GM12878 (cell line): ENCODE measurements at regions not wholly inside any gene's neighbourhood (a gene's known extent, or its start where the extent isn't known, plus 50 kb on each side); places are given as distances from the start of the nearest gene placed in this dataset.

Experiments used
- ATAC-seq: fragments of 200-7000 bp; cut with Tn5 transposase; 3 replicates; pipeline ENCODE4 v1.9.1; 2020; ENCODE audit warnings: mild to moderate bottlenecking, moderate library complexity
- BruUV-seq: library from RNA; stranded (reverse); fragments of 400-500 nt; replicated peaks from 2 replicates; lab custom pipeline; 2021; lab: Mats Ljungman, UMichigan
- CTCF ChIA-PET: fragments of 300-600 bp; sonication (Branson Sonifier 250); formaldehyde crosslinking; extraction: SDS; loops from one replicate; lab custom pipeline; 2021; ENCODE audit warnings: inconsistent platforms; lab: Yijun Ruan, JAX
- POLR2A ChIA-PET: fragments of 350-600 bp; formaldehyde crosslinking; extraction: SDS; loops from one replicate; lab custom pipeline; 2021; ENCODE audit warnings: inconsistent platforms; lab: Charles Lee
- RAD21 ChIA-PET: fragments of 300-600 bp; sonication (Branson Sonifier 250); formaldehyde crosslinking; loops from one replicate; lab custom pipeline; 2023; ENCODE audit warnings: antibody characterized with exemption; ENCODE audit not compliant: unreplicated experiment; lab: Charles Lee
- SMC1A ChIA-PET: fragments of 300-600 bp; sonication (Branson Sonifier 250); formaldehyde crosslinking; loops from one replicate; lab custom pipeline; 2023; ENCODE audit not compliant: unreplicated experiment, uncharacterized antibody; lab: Charles Lee
- DNase-seq: peaks from one replicate; pipeline ENCODE4 v3.0.0-alpha.2; 2011; ENCODE audit warnings: low read depth, low spot score
- FAIRE-seq: peaks from 3 replicates; lab custom pipeline; 2011; peaks lifted over from hg19 to GRCh38; lab: Jason Lieb, UNC
- H2AFZ ChIP-seq: 2 replicates; pipeline ENCODE4 v1.6.0; 2011; ENCODE audit warnings: low read depth, low read length, control low read depth; ENCODE audit not compliant: control insufficient read depth
- H3K27ac ChIP-seq: 2 replicates; pipeline ENCODE4 v1.5.1; 2011; ENCODE audit warnings: control low read depth; ENCODE audit not compliant: control insufficient read depth, insufficient read depth
- H3K27me3 ChIP-seq, 2 experiments: replicated peaks in 1 of 2; 2 replicates each; pipeline versions ENCODE4 v1.6.0 to v1.6.1; 2011; ENCODE audit warnings: low read length in 1 of 2; ENCODE audit not compliant: control insufficient read depth in 2 of 2, insufficient read depth in 2 of 2
- H3K36me3 ChIP-seq, 2 experiments: 2 replicates each; pipeline ENCODE4 v1.5.1; 2011; ENCODE audit warnings: low read length in 1 of 2; ENCODE audit not compliant: control insufficient read depth in 2 of 2, insufficient read depth in 2 of 2
- H3K4me1 ChIP-seq: 2 replicates; pipeline ENCODE4 v1.6.1; 2011; ENCODE audit warnings: mild to moderate bottlenecking, low read length, moderate library complexity, mixed read lengths; ENCODE audit not compliant: control insufficient read depth, insufficient read depth
- H3K4me2 ChIP-seq: 2 replicates; pipeline ENCODE4 v1.6.0; 2011; ENCODE audit warnings: control low read depth; ENCODE audit not compliant: control insufficient read depth, insufficient read depth
- H3K4me3 ChIP-seq: fragments of 200-600 bp; sonication (generic); 2 replicates; pipeline ENCODE4 v1.5.1; 2016
- H3K79me2 ChIP-seq: 2 replicates; pipeline ENCODE4 v1.6.0; 2011; ENCODE audit warnings: low read length; ENCODE audit not compliant: control insufficient read depth, insufficient read depth
- H3K9ac ChIP-seq: 2 replicates; pipeline ENCODE4 v1.8.0; 2011; ENCODE audit warnings: low read length, control low read depth, mixed read lengths; ENCODE audit not compliant: control insufficient read depth, insufficient read depth
- H3K9me3 ChIP-seq: replicated peaks from 3 replicates; pipeline ENCODE4 v1.5.1; 2011; ENCODE audit warnings: mild to moderate bottlenecking, low read length; ENCODE audit not compliant: control insufficient read depth, insufficient read depth
- H4K20me1 ChIP-seq: 2 replicates; pipeline ENCODE4 v1.6.0; 2011; ENCODE audit not compliant: control insufficient read depth, insufficient read depth
- ATF2 ChIP-seq: IDR thresholded peaks from 2 replicates; pipeline ENCODE4 v1.6.1; 2012; ENCODE audit warnings: low read length, inconsistent platforms
- BMI1 ChIP-seq: fragments of 450-650 bp; IDR thresholded peaks from 2 replicates; pipeline ENCODE4 v1.6.1; 2016; ENCODE audit warnings: mild to moderate bottlenecking, moderate library complexity, borderline replicate concordance
- CEBPZ ChIP-seq: fragments of 150-350 bp; IDR thresholded peaks from 2 replicates; pipeline ENCODE4 v1.6.1; 2016; ENCODE audit warnings: low read depth, low read length
- CHD1 ChIP-seq: IDR thresholded peaks from 2 replicates; pipeline ENCODE4 v1.6.1; 2012; ENCODE audit warnings: low read depth, low read length, improper control_type of control experiment
- DPF2 ChIP-seq: fragments of 450-650 bp; IDR thresholded peaks from 2 replicates; pipeline ENCODE4 v1.6.1; 2017; ENCODE audit warnings: mild to moderate bottlenecking
- E4F1 ChIP-seq: fragments of 450-650 bp; IDR thresholded peaks from 2 replicates; pipeline ENCODE4 v1.6.1; 2018; ENCODE audit warnings: borderline replicate concordance, mild to moderate bottlenecking; ENCODE audit not compliant: partially characterized antibody
- ESRRA ChIP-seq: IDR thresholded peaks from 2 replicates; pipeline ENCODE4 v1.6.1; 2012; ENCODE audit warnings: mild to moderate bottlenecking, low read length, improper control_type of control experiment
- ETV6 ChIP-seq, 2 experiments: fragments of 450-650 bp in 1 of 2; IDR thresholded peaks in 1 of 2; conservative IDR thresholded peaks in 1 of 2; 2 replicates each; pipeline ENCODE4 v1.6.1; 2014; ENCODE audit warnings: antibody characterized with exemption in 1 of 2, borderline replicate concordance in 1 of 2, low read depth in 1 of 2, mild to moderate bottlenecking in 1 of 2, moderate library complexity in 1 of 2
- IRF4 ChIP-seq: IDR thresholded peaks from 2 replicates; pipeline ENCODE4 v1.6.1; 2011; ENCODE audit warnings: low read depth, low read length
- MTA3 ChIP-seq: IDR thresholded peaks from 2 replicates; pipeline ENCODE4 v1.6.1; 2012; ENCODE audit warnings: low read length, inconsistent platforms, borderline replicate concordance
- MXI1 ChIP-seq: fragments of 150-350 bp; IDR thresholded peaks from 2 replicates; pipeline ENCODE4 v1.6.1; 2011; ENCODE audit warnings: low read depth, mild to moderate bottlenecking, inconsistent platforms, low read length, improper control_type of control experiment
- MYC ChIP-seq: IDR thresholded peaks from 2 replicates; pipeline ENCODE4 v1.6.1; 2011; ENCODE audit warnings: mild to moderate bottlenecking, low read length, moderate library complexity, inconsistent platforms; ENCODE audit not compliant: insufficient read depth, insufficient replicate concordance, insufficient read length, severe bottlenecking
- RBBP5 ChIP-seq: fragments of 200-600 bp; sonication (generic); conservative IDR thresholded peaks from 2 replicates; pipeline ENCODE4 v1.6.1; 2016
- SMARCA5 ChIP-seq: fragments of 450-650 bp; IDR thresholded peaks from 2 replicates; pipeline ENCODE4 v1.6.1; 2017; ENCODE audit warnings: mild to moderate bottlenecking
- SUZ12 ChIP-seq: fragments of 200-600 bp; sonication (generic); IDR thresholded peaks from one replicate; pipeline ENCODE4 v1.6.1; 2018; ENCODE audit warnings: antibody characterized with exemption, mild to moderate bottlenecking; ENCODE audit not compliant: unreplicated experiment
- ZNF24 ChIP-seq: fragments of 450-650 bp; IDR thresholded peaks from 2 replicates; pipeline ENCODE4 v1.6.1; 2017; ENCODE audit warnings: antibody characterized with exemption, mild to moderate bottlenecking
- WGBS: methylation state at CpG from one replicate; pipeline ENCODE4 v1.1.6; 2016; ENCODE audit warnings: low lambda C conversion rate; ENCODE audit not compliant: insufficient replicate concordance, insufficient coverage; ENCODE audit errors: missing lambda C conversion rate; 5-methylcytosine and 5-hydroxymethylcytosine counted together
- in situ Hi-C: fragments of 300-500 bp; cut with MboI; formaldehyde crosslinking; loops from 9 replicates; pipeline ENCODE4 v1.14.3; 2018; ENCODE audit warnings: mixed read lengths
- intact Hi-C: fragments of 100-400 bp; cut with micrococcal nuclease; formaldehyde crosslinking; loops from one replicate; pipeline ENCODE4 v1.14.2; 2022; ENCODE audit not compliant: unreplicated experiment

- no peak for TF ChIP-seq RBBP5
- no peak for TF ChIP-seq E4F1
- no peak for TF ChIP-seq DPF2
- no peak for TF ChIP-seq MYC
- no peak for TF ChIP-seq ETV6 (conservative IDR thresholded peaks at IDR 0.05 in 1 of 2, IDR thresholded peaks at IDR 0.05 in 1 of 2; ENCODE audit: borderline replicate concordance in 1 of 2, low read depth in 1 of 2)
- TF ChIP-seq SMARCA5 = no peak
Measured at GRCh38 chr2:7880126-7880525, 801.7 kb upstream of the ID2 start (continued).

- H3K27me3 ChIP-seq = no peaks in the 10 kb centered on the region
- no peaks in the 10 kb centered on the region for H3K36me3 ChIP-seq
- no peak overlapping the region for H3K9ac ChIP-seq
- ChIA-PET CTCF (interaction anchor here (1.0 to 1.3 kb wide), 4 partner anchors 9 to 36 kb away, joined by 3 to 5 read pairs (median 3); no protein-coding TSS in a partner anchor), SMC1A (interaction anchor here (1.1 to 1.2 kb wide), 2 partner anchors 32 to 89 kb away, joined by 3 to 4 read pairs; no protein-coding TSS in a partner anchor), RAD21 (no interaction called here), POLR2A (interaction anchor here (0.6 to 0.7 kb wide), 2 partner anchors 126 to 882 kb away, joined by 3 to 6 read pairs; no protein-coding TSS in a partner anchor)
- H3K79me2 ChIP-seq = no peaks in the 10 kb centered on the region
- no peak overlapping the region for H3K4me2 ChIP-seq
- no peak overlapping the region for H3K4me3 ChIP-seq
- no peak overlapping the region for H3K27ac ChIP-seq
- no peaks in the 10 kb centered on the region for H3K9me3 ChIP-seq
- BruUV-seq = no TSS peak
- intact Hi-C loops = no loop called here
- H4K20me1 ChIP-seq = no peaks in the 10 kb centered on the region
- in situ Hi-C loops = no loop called here
- FAIRE-seq = no peak
- no peaks in the 10 kb centered on the region for H3K4me1 ChIP-seq
- H2AFZ ChIP-seq = no peak overlapping the region
- 29% methylated on average over 2 of the region's 2 CpGs for WGBS
- no peak for ATAC-seq
- no peak for DNase-seq
- no peak for TF ChIP-seq SUZ12
- TF ChIP-seq ESRRA = no peak
- TF ChIP-seq MXI1 = no peak
- TF ChIP-seq CHD1 = no peak
- TF ChIP-seq ZNF24 = no peak
- no peak for TF ChIP-seq IRF4
- TF ChIP-seq CEBPZ = no peak
- TF ChIP-seq MTA3 = no peak
- TF ChIP-seq ATF2 = no peak
- no peak for TF ChIP-seq BMI1
Measured at GRCh38 chr2:7880566-7880965, 801.3 kb upstream of the ID2 start.
